IPS-15b (cell line): ENCODE measurements at regions not wholly inside any gene's neighbourhood (a gene's known extent, or its start where the extent isn't known, plus 50 kb on each side); places are given as distances from the start of the nearest gene placed in this dataset.
"Not testable (repeated sequence)": the region's sequence is repeated elsewhere in the genome, so short reads cannot be mapped to it uniquely, and the experiment has no call there.

Source experiments
- H3K27me3 ChIP-seq: one replicate; pipeline ENCODE4 v1.6.1; 2013; ENCODE audit warnings: low read length; ENCODE audit not compliant: control insufficient read depth, insufficient read depth
- H3K36me3 ChIP-seq: one replicate; pipeline ENCODE4 v1.6.1; 2013; ENCODE audit warnings: low read length; ENCODE audit not compliant: control insufficient read depth, insufficient read depth
- H3K4me1 ChIP-seq: one replicate; pipeline ENCODE4 v1.6.1; 2013; ENCODE audit warnings: mild to moderate bottlenecking, low read length; ENCODE audit not compliant: control insufficient read depth, insufficient read depth
- H3K4me3 ChIP-seq: one replicate; pipeline ENCODE4 v1.5.1; 2013; ENCODE audit warnings: low read depth, low read length
- H3K9ac ChIP-seq: one replicate; pipeline ENCODE4 v1.6.1; 2013; ENCODE audit warnings: low read depth, mild to moderate bottlenecking, low read length
- H3K9me3 ChIP-seq: one replicate; pipeline ENCODE4 v1.6.1; 2013; ENCODE audit warnings: mild to moderate bottlenecking, low read length; ENCODE audit not compliant: control insufficient read depth, insufficient read depth

GRCh38 chr12:33834672-33835071 lies 187.6 kb upstream of the ALG10 start:
- Histone ChIP-seq H3K9ac (no peak overlapping the region), H3K27me3 (no peaks in the 10 kb centered on the region), H3K4me3 (no peak overlapping the region), H3K4me1 (no peaks in the 10 kb centered on the region), H3K36me3 (no peaks in the 10 kb centered on the region), H3K9me3 (no peaks in the 10 kb centered on the region)

- Histone ChIP-seq H3K9ac (no peak overlapping the region), H3K4me1 (no peaks in the 10 kb centered on the region), H3K27me3 (no peaks in the 10 kb centered on the region), H3K4me3 (no peak overlapping the region), H3K9me3 (no peaks in the 10 kb centered on the region), H3K36me3 (no peaks in the 10 kb centered on the region)
Observed at GRCh38 chr12:33876618-33877017, 145.7 kb upstream of the ALG10 start.

- H3K36me3 ChIP-seq: no peaks in the 10 kb centered on the region
- H3K27me3 ChIP-seq: no peaks in the 10 kb centered on the region
- no peaks in the 10 kb centered on the region for H3K4me1 ChIP-seq
- H3K4me3 ChIP-seq: no peak overlapping the region
- H3K9me3 ChIP-seq: no peaks in the 10 kb centered on the region
- no peak overlapping the region for H3K9ac ChIP-seq
Observed at GRCh38 chr12:33892425-33892824, 129.9 kb upstream of the ALG10 start.

GRCh38 chr12:33920460-33920859 lies 101.8 kb upstream of the ALG10 start:
- H3K9me3 ChIP-seq, H3K9ac ChIP-seq, H3K36me3 ChIP-seq, H3K4me1 ChIP-seq, H3K27me3 ChIP-seq, H3K4me3 ChIP-seq: not testable (repeated sequence)

GRCh38 chr12:33926095-33926494 lies 96.2 kb upstream of the ALG10 start:
- Histone ChIP-seq H3K36me3 (no peaks in the 10 kb centered on the region), H3K9ac (no peak overlapping the region), H3K4me1 (no peaks in the 10 kb centered on the region), H3K4me3 (no peak overlapping the region), H3K9me3 (no peaks in the 10 kb centered on the region), H3K27me3 (no peaks in the 10 kb centered on the region)

GRCh38 chr12:33937669-33938068 lies 84.6 kb upstream of the ALG10 start:
- H3K36me3 ChIP-seq, H3K9ac ChIP-seq, H3K9me3 ChIP-seq, H3K4me3 ChIP-seq, H3K27me3 ChIP-seq, H3K4me1 ChIP-seq: not testable (repeated sequence)

- H3K9ac ChIP-seq: no peak overlapping the region
- no peaks in the 10 kb centered on the region for H3K27me3 ChIP-seq
- no peaks in the 10 kb centered on the region for H3K9me3 ChIP-seq
- no peak overlapping the region for H3K4me3 ChIP-seq
- H3K4me1 ChIP-seq: no peaks in the 10 kb centered on the region
- H3K36me3 ChIP-seq: no peaks in the 10 kb centered on the region
Observed at GRCh38 chr12:33942172-33942571, 80.1 kb upstream of the ALG10 start.

- H3K4me1 ChIP-seq: no peaks in the 10 kb centered on the region
- no peaks in the 10 kb centered on the region for H3K9me3 ChIP-seq
- H3K27me3 ChIP-seq: no peaks in the 10 kb centered on the region
- no peak overlapping the region for H3K9ac ChIP-seq
- no peak overlapping the region for H3K4me3 ChIP-seq
- H3K36me3 ChIP-seq: no peaks in the 10 kb centered on the region
Observed at GRCh38 chr12:33944703-33945437, 77.4 kb upstream of the ALG10 start.

GRCh38 chr12:33945438-33945784 lies 76.9 kb upstream of the ALG10 start:
- Histone ChIP-seq H3K4me1 (no peaks in the 10 kb centered on the region), H3K9ac (no peak overlapping the region), H3K27me3 (no peaks in the 10 kb centered on the region), H3K4me3 (no peak overlapping the region), H3K9me3 (no peaks in the 10 kb centered on the region), H3K36me3 (no peaks in the 10 kb centered on the region)

GRCh38 chr12:33966219-33966618 lies 56.1 kb upstream of the ALG10 start:
- H3K9ac ChIP-seq, H3K9me3 ChIP-seq, H3K4me3 ChIP-seq, H3K4me1 ChIP-seq, H3K36me3 ChIP-seq, H3K27me3 ChIP-seq: not testable (repeated sequence)

- Histone ChIP-seq H3K4me1 (no peaks in the 10 kb centered on the region), H3K9me3 (no peaks in the 10 kb centered on the region), H3K4me3 (no peak overlapping the region), H3K36me3 (no peaks in the 10 kb centered on the region), H3K27me3 (no peaks in the 10 kb centered on the region), H3K9ac (no peak overlapping the region)
Observed at GRCh38 chr12:33967760-33968159, 54.5 kb upstream of the ALG10 start.
